NCI-H1417 treated with DMSO at 0.1 percent for 48 hours (cell line): ENCODE measurements at regions not wholly inside any gene's neighbourhood (a gene's known extent, or its start where the extent isn't known, plus 50 kb on each side); places are given as distances from the start of the nearest gene placed in this dataset.

Experiments used
- DNase-seq: peaks from one replicate; lab custom pipeline; 2025; lab: John Stamatoyannopoulos, UW

GRCh38 chr7:79716329-79716728, 262.9 kb upstream of the MAGI2 start:
- no peak for DNase-seq

- DNase-seq, result no peak
Measured at GRCh38 chr7:79714081-79714480, 260.6 kb upstream of the MAGI2 start.

- DNase-seq, result no peak
Measured at GRCh38 chr7:79713276-79713675, 259.8 kb upstream of the MAGI2 start.

- no peak for DNase-seq
Measured at GRCh38 chr7:79711660-79712059, 258.2 kb upstream of the MAGI2 start.

GRCh38 chr7:79709574-79710409, 256.3 kb upstream of the MAGI2 start:
- no peak for DNase-seq

- DNase-seq, result no peak
Measured at GRCh38 chr7:79702116-79702515, 248.6 kb upstream of the MAGI2 start.

- DNase-seq, result no peak
Measured at GRCh38 chr7:79692015-79692414, 238.5 kb upstream of the MAGI2 start.

- DNase-seq, result no peak
Measured at GRCh38 chr7:79691074-79691473, 237.6 kb upstream of the MAGI2 start.

GRCh38 chr7:79684384-79684783, 230.9 kb upstream of the MAGI2 start:
- no peak for DNase-seq

GRCh38 chr7:79683916-79684315, 230.4 kb upstream of the MAGI2 start:
- DNase-seq, result no peak

- no peak for DNase-seq
Measured at GRCh38 chr7:79683185-79683890, 229.9 kb upstream of the MAGI2 start.

GRCh38 chr7:79681454-79681853, 228.0 kb upstream of the MAGI2 start:
- no peak for DNase-seq

- no peak for DNase-seq
Measured at GRCh38 chr7:79673969-79674368, 220.5 kb upstream of the MAGI2 start.

GRCh38 chr7:79673421-79673820, 220.0 kb upstream of the MAGI2 start:
- no peak for DNase-seq

- DNase-seq, result no peak
Measured at GRCh38 chr7:79668292-79668691, 214.8 kb upstream of the MAGI2 start.

GRCh38 chr7:79666472-79666871, 213.0 kb upstream of the MAGI2 start:
- no peak for DNase-seq

GRCh38 chr7:79664884-79665676, 211.6 kb upstream of the MAGI2 start:
- no peak for DNase-seq

- no peak for DNase-seq
Measured at GRCh38 chr7:79658304-79658703, 204.8 kb upstream of the MAGI2 start.

GRCh38 chr7:79653136-79653631, 199.7 kb upstream of the MAGI2 start:
- no peak for DNase-seq

GRCh38 chr7:79652619-79653018, 199.2 kb upstream of the MAGI2 start:
- no peak for DNase-seq

- no peak for DNase-seq
Measured at GRCh38 chr7:79647711-79648110, 194.2 kb upstream of the MAGI2 start.

GRCh38 chr7:79646278-79646677, 192.8 kb upstream of the MAGI2 start:
- no peak for DNase-seq

- DNase-seq, result no peak
Measured at GRCh38 chr7:79636849-79637248, 183.4 kb upstream of the MAGI2 start.
